ENCODE measurements at regions not wholly inside any gene's neighbourhood (a gene's known extent, or its start where the extent isn't known, plus 50 kb on each side); places are given as distances from the start of the nearest gene placed in this dataset.

- no peak for TF ChIP-seq CTCF (IDR thresholded peaks at IDR 0.05)
- DNase-seq (ENCODE audit: low spot score) (no peak), ATAC-seq (ENCODE audit: low FRiP score) (no peak)
These were observed 1248.5 kb upstream of the LRRN3 start for GRCh38 chr7:109842386-109842785.

GRCh38 chr7:109844362-109844761 is 1246.6 kb upstream of the LRRN3 start:
- DNase-seq (ENCODE audit: low spot score) (no peak), ATAC-seq (ENCODE audit: low FRiP score) (no peak)
- no peak for TF ChIP-seq CTCF (IDR thresholded peaks at IDR 0.05)

GRCh38 chr7:109864230-109864629 is 1226.7 kb upstream of the LRRN3 start:
- no peak for DNase-seq (ENCODE audit: low spot score)
- no peak for TF ChIP-seq CTCF (IDR thresholded peaks at IDR 0.05)
- ATAC-seq (ENCODE audit: low FRiP score) = no peak

GRCh38 chr7:109868215-109868860 is 1222.6 kb upstream of the LRRN3 start:
- no peak for TF ChIP-seq CTCF (IDR thresholded peaks at IDR 0.05)
- DNase-seq (ENCODE audit: low spot score) (no peak), ATAC-seq (ENCODE audit: low FRiP score) (no peak)

DNA sequence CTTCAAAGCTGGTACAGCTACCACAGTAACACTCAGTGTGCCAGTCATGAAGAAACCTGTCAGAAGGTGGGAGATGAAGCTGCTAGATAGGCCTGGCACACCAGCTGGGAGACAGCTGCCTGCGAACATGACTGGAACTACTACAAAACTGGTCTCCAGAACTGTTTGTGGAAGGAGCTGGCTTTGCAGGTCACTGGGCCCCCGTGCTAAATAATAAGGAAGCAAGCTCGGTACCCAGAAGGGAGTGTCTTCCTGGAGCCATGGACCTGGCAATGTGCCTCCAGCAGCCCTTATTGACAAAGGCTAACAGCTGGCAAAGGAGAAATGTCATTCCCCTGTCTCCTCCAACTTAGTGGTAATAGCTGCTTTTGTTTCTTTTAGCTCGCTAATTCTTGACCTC is 1217.6 kb upstream of the LRRN3 start:
- no peak for TF ChIP-seq CTCF (IDR thresholded peaks at IDR 0.05)
- ATAC-seq (ENCODE audit: low FRiP score) (no peak), DNase-seq (ENCODE audit: low spot score) (no peak)

DNA sequence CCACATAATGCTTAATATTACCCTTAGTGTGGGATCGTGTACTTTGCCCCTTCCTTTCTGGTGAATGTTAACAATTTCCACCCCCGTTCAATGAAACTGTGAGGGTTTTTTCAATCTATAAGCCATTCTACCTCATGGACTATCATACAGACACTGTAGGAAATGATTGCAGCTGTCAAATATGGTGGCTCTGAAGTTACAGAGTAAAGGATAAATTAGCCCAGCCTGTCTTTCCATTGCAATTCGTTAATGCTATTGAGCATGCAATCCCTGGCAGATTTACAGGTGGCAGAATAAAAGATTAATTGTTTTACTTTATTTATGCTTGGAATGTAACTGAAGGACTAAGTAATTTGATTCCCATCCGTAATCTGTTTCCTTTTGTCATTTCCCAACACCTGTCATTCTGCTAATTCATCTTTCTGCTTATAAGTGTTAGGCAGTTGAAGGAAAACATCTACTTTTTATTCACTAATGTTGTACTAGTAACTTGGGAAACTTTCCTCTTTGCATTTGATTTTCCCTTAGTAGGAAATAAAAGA is 1211.6 kb upstream of the LRRN3 start:
- no peak for TF ChIP-seq CTCF (IDR thresholded peaks at IDR 0.05)
- DNase-seq (ENCODE audit: low spot score) (no peak), ATAC-seq (ENCODE audit: low FRiP score) (no peak)

DNA sequence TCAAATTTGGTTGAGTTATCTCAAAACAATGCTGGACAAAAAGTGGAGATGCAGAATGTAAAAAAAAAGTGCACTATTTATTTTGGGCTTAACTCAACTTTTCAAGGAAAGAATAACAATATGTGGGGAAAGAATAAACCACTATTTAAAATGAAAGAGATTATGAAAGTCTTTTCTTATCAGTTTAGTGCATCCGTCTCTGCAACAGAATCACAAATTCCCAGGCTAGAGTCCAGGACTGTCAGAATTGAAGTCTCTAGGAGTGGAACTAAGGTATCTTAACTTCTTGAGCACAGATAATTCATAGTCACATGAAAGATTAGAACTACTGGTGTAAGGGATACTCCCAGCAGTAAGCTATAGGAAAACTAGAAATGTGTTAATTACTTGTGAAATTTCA is 1200.3 kb upstream of the LRRN3 start:
- DNase-seq (ENCODE audit: low spot score) (no peak), ATAC-seq (ENCODE audit: low FRiP score) (no peak)
- no peak for TF ChIP-seq CTCF (IDR thresholded peaks at IDR 0.05)
